CD4-positive, alpha-beta T cell treated with Interleukin-1 beta for 1 hour (primary cell): ENCODE measurements at regions not wholly inside any gene's neighbourhood (a gene's known extent, or its start where the extent isn't known, plus 50 kb on each side); places are given as distances from the start of the nearest gene placed in this dataset.

Source experiments
- DNase-seq, 2 donors: peaks; one replicate each; pipeline ENCODE4 v3.0.0-alpha.2; 2020 to 2022

DNA sequence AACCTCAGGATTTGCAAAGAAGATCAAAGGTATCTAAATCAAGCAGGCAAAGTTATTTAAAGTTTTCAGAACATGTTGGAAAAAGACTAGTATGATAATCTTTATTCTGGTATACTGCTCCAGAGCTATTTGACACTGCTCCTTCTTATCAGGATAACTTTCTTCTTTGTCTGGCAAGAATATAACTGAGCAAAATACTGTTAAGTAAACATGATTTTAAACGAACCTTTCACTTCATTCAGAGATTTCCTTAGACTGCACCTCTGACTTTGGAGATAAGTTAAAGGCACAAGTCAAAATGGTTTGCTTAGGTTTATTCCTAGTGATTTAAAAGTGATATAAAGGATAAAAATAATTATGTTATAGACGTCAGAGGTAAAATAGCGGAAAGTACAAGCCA lies 103.9 kb upstream of the CCDC190 start:
- no peak for DNase-seq

DNA sequence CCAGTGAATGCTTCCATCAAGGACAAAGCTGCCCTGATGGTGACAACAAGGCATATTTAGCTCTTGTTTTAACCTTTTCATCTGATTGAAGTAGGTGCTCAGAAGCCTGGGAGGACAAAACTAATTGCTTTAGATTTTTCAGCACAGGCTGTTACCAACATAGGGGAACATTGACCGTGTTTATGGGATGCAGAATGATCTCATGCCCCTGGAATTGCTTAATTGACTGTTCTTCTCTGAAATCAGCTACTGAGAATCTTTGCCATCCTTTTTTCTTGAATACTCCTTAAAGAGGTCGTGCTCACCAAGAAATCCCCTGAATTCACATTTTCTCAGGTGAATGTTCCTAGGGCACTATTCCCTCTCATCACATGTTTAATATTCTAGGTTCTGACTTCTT lies 95.9 kb upstream of the CCDC190 start:
- no peak for DNase-seq

DNA sequence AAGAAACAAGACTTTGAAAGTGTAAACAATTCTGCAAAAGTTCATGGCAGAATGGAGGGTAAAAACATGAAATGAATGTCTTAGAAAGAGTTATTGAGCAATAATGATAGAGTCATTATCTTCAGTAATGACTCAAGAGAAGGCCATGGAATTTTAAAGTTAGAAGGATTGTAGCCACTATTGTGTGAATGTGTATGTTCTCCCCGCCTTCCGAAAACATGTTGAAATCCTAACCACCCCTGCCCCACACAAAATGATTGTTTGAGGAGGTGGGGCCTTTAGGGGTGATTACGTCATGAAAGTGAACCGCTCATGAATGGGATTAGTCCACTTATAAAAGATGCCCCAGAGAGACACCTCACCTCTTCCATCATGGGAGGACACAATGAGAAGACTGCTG lies 93.8 kb upstream of the CCDC190 start:
- no peak for DNase-seq

DNA sequence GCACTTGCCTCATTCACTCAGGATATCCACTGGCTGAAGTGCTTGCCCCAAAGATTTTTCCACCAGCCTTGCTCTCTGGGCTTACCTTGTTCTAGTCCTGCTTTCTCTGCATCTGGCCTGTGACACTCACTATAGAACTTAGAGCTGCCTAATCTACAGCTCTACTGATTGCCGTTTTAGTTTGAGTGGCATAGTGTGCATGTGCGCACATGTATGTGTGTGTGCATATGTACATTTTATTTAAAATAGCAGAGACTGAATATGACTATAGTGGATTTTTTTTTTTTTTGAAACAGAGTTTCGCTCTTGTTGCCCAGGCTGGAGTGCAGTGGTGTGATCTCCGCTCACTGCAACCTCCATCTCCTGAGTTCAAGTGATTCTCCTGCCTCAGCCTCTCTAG lies 92.0 kb upstream of the CCDC190 start:
- no peak for DNase-seq

DNA sequence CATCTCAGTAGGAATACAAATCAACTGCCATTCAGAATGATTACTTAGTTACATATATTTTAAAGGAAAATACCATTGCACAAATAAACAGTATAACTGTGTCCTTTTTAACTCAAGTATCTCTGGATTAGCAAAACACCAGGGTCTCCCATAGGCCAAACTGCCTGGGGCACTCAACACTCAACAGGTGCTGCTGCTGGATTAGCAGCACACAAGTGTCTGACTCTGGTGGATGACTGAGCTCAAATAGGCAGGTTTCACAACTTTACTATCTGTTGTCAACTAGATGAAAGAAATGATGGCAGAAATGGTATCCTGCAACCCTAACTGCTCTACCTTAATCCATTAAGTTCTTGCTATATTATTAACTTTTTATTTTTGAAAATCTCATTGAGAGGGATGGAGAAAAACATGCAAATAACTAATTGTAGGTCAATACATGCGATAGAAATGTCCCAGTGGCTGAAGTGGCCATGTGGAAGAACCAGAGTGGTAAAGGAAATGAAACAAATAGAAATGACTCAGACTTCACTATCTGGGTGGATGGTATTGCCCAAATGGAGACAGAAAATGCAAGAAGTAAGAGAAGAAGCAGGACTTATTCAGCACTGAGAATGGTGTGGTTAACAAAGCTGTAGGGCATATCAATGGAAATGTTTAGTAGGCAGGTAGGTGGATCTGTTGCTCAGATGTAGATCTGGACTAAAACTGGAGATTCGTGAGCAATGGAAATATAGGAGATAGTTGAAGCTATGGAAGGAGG lies 90.8 kb upstream of the CCDC190 start:
- no peak for DNase-seq

DNA sequence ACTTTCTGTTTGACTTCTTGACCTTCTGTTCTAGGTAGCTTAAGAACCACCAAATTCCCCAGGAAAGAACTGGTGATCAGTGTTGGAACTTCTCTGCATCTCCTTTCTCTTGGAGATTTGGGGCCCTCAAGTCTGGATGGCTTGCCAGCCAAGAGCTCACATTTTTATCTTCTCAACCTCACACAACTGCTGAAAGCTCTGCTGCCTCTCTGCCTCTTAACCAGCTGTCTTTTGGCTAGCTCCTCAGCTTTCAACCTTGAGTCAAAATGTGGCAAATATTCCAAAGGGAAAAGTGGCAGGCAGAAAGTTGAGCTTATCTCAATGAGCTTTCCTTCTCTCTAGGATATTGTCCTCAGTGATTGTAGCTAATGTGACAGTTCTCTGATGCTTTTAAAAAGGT lies 89.2 kb upstream of the CCDC190 start:
- DNase-seq = no peak

DNA sequence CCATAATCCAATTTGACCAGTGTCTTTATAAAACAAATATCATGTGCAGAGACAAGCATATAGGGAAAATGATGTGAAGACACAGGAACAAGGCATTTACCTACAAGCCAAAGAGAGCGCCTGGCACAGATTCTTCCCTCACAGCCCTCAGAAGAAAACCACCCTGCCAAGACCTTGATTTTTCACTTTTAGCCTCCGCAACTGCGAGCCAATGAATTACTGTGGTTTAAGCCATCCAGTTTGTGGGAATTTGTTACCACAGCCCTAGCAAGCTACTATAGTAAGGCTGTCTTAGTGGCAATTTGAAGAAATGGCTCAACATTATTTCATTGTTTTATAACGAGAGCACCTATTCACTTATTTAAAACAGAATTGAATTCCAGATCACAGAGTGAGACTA lies 85.7 kb upstream of the CCDC190 start:
- no peak for DNase-seq

DNA sequence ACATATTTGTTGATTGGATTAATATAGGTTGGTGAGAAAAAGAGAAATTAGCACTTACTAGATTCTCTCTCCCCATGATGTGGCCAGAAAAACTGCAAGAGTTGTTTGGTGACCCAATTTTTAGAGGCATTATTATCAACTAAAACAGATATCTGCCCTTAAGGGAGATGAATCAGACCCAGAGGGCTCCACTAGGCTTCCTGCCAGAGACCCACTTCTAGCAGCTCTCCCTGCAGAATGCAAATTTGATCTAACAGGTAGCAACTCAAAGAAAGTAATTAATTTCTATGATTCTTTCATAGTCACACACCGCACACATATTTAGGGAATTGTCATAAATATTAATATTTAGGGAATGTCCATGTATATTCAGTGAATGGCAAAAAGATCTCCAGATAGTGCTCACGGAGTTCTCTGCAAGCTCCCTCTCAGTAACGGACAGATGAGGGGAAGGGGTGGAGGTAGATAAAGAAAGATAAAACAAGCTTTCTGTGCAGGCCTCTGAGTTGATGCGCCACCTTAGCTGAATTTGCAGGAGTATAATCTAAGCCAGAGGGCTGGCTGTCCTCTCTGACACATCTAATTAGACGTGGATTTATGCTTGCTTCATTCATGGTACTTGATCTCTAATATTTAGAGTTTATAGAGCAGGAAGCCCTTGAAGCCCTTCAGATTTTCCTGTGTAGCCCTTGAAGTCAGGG lies 84.1 kb upstream of the CCDC190 start:
- no peak for DNase-seq

DNA sequence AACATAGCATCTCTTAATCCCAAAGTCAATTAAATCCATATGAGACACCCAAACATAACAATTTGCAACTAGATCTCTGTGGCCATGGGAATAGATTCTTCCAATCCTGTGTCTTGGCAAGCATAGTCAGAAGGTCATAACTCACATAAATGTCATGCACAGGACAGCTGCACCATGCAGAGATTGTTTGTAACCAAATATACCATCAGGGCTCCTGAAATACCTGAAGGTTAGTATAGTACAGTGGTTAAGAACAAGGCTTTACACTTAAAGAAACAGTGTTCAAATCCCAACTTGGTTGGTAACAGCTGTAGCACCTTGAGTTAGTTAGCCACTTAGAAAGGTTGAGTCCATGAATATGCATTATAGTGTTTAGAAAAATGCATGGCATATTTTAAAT lies 82.6 kb upstream of the CCDC190 start:
- DNase-seq = no peak

DNA sequence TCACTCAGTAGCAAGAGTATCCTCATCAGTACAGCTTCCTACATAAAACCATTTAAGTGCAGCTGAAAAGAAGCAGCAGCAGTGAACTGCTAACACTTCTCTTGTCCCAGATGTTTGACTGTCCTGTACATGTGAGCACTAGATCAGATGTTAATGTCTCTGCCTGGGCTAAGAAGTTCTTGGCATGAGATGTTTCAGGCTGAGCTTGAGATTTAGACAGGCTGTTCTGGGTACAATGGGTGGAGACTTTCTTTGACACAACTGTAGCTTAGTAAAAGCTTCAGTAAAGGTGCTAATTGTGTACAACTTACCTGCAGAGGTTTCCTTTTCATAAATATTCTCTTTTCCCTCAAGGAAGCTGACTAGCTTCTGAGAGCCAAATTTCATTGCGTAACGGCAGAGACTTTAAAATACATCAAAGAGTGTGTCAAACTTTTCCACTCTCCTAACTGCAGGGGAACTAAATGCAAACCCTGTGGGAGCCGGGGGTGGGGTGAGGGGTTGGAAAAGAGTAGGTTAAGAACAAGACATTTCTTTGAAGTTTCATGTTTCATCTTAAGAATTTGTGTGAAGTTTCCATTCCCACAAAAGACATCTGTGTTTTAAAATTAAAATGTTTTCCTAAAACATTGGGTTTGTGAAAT lies 82.1 kb upstream of the CCDC190 start:
- no peak for DNase-seq

DNA sequence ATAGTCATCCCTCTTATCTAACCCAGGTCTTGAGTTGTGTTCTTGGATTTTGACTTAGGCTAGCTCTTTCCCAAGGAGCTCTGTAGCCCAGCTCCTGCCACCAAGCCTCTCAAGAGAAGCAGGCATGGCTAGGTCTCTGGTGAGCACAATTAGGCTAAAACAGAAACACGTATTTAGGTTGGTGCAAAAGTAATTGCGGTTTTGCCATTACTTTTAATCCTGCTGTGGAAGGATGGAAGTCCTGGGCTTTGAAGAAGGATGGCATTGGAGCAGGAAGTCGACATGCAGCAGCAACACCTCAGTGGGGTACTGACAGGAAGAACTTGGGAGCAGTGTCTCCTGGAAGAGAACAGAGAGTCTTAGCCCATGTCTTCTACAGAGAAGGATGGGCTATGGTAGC lies 80.0 kb upstream of the CCDC190 start:
- DNase-seq = no peak

DNA sequence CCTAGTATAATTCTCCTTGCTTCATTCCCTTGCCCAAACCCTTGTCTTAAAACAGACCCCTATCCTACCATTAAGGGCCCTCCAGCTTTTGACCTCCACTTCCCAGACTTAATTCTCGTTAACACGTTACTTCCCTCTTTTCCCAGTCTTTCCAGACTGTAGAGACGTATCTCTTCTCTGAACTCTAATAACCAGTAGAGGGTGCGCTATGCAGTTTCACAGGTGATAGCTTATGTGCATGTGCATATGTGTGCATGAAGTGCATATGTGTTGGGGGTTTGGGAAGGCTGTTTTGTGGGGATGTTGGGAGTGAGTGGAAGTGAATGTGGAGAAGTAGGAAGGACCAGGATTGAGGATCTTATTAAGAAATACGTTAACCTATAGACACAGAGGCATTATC lies 78.1 kb upstream of the CCDC190 start:
- no peak for DNase-seq

DNA sequence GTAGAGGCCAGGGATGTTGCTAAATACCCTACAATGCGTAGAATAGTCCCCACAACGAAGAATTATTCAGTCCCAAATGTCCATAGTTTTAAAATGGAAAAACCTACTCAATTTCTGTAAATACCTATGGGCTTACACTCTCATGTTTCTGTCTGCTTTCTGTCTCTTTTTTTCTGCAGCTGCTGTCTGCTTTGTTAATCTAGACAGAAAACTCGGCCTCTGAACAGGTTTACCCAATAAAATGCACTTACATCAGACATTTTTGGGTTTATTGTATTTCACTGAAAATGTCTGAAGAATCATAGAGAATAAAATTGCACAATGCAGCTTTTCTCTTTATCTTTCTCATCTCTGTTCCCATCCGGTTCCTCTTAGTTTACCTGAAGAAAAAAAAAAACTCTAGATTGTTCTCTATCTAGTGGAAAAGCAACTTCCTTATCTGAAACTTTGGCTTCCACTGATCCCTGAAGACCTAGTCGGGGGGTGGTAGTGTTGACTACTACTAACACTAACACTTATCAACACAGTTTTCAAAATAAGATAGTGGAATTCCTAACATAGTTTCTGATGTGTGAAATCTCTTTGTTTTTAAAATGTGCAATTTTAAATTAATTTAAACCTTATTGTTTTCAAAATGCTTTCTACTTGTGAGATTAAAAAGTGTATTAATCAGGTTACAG lies 76.9 kb upstream of the CCDC190 start:
- DNase-seq = no peak

DNA sequence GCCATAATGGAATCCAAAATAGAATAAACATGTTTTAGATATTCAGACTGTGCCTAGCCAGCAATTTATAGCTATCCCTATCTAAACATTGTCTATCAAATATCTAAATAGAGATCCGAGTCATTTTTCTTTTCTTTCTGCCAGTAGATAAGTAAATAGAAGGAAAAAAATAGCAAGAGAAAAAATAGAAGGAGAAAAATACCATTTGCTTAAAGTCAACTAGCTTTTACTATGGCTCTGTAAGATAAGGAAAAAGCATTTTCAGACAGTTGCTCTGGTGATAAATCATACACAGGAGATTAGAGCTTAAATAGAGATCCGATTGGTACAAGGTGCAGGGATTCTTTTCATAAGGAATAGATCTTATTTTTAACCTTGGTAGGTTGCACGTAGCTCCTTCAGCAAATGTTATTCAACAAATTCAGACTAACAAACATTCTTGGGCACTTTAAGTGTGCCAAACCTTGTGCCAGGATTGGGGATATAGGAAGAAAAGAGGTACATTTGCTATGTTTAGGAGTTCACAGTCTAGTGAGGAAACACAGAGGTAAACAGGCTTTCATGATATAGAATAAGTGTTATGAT lies 70.1 kb upstream of the CCDC190 start:
- DNase-seq = no peak

DNA sequence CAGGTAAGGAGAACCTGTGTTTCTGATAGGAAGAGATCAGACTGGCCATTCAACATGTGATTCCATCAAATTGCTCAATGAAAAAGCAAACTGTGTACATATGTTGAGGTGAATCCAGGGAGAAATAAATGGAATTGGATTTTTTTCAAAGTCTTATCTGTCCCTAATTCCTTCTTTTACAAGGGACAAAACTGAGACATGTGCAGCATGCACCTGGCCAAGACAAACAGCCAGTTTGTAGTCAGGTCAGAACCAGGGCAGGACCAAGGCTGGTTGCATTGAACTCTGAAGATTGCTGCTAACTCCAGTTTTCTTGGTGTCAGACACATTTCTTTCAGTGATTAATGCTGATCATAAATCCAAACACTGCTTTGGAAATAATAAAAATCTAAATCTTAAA lies 69.6 kb upstream of the CCDC190 start:
- DNase-seq = no peak

DNA sequence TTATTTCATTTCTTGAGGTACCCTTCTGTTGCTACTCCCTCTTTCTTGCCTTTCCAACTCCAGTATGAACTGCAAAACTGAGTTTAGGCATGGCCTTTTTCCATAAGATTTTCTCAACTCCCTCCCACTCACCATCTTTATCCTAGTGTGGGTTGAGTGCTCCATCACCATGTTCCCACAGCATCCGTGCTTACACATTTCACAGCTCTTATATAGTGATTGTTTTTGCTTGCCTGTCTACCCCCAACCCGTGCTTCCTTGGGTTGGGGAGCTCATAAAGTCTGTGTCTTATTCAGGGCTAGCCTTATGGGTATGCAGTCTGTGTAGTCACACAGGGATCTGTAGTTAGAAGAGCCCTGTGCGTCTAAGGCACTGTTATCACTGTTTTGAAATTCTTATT lies 68.2 kb upstream of the CCDC190 start:
- no peak for DNase-seq

DNA sequence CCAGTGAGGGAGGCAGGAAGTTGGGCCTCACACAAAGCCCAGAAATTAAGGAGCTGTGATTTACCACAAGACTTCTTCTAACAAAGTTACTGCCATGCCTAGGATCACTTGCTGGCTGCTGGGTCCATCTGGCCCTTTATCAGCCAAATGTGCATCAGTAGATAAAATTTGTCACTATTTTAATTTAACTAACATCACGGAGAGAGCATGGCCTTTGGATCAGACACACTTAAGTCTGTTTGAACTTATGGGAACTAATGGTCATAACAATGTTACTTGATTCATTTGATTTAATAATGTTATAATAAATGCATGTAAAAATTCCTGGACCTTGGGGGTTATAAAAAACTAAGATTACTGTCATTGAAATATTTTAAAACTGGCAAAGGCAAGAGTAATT lies 67.2 kb upstream of the CCDC190 start:
- DNase-seq = no peak

DNA sequence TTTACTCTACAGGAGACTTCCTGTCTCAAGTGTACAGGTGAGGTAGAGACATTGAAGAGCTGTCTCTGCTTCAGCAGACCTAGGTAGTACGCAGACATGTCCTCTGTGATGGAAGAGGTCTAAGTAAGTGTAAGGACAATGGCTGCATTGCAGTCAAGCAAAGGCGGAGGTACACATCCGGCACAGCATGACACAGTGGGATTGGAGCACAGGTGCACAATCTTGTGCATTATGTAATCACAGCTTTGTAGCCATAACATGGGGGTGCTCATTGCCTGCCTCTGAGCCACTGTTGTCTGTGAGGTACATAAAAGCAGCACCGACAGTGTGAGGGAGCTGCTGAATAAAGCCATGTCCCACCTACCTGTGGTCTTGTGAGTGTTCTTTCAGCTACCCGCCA lies 66.4 kb upstream of the CCDC190 start:
- no peak for DNase-seq

DNA sequence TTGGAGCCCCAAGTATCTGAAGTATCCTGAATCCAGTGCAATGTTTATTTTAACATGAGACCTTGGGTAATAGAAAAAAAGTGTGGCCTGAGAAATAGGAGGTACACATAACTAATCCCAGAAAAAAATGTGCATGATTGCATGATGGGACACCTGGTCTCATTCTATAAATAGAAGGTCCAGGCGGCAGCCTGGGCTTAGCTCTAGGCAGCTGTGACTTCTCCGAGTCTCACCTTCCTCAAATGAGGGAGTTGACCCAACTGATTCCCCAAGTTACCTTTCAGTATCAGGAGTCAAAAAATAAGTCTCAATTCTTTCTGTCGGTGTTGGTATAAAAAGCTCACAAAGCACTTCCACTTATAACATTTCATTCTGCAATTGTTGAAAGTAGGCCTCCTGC lies 65.9 kb upstream of the CCDC190 start:
- no peak for DNase-seq

DNA sequence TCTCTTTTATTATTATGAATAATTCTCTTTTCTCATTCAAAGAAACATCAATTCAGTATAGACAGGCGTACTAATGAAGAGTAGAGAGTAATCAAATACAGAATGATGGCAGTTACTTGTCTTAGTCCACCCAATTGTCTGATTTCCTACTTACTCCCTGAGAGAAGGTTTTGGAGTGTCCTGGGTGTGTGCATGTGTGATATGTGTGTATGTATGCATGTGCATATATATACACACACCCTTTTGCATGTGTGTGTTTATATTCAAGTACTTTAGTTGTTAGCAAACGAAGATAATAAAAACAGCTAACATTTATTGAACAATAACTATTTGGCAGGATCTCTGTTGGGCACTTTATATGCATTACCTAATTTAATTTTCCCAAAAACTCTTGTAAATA lies 63.2 kb upstream of the CCDC190 start:
- DNase-seq = no peak

DNA sequence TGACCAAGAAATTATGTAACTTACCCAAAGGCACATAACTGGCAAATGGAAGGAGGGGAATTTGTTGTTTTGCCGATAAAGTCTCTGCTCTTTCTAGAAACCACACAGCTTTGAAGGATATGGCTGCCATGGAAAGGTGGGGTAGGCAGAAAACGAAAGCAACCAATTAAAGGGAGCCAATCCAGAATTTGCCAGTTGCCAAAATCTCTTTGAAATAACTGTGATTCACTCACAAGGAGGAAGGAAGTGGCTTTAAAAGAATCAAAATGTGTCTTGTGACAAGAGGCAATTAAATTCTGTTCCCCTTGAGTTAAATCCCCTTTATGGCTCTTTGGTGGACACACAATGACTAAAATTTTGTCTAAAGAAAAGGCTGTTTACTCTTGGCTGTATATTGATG lies 61.2 kb upstream of the CCDC190 start:
- no peak for DNase-seq

DNA sequence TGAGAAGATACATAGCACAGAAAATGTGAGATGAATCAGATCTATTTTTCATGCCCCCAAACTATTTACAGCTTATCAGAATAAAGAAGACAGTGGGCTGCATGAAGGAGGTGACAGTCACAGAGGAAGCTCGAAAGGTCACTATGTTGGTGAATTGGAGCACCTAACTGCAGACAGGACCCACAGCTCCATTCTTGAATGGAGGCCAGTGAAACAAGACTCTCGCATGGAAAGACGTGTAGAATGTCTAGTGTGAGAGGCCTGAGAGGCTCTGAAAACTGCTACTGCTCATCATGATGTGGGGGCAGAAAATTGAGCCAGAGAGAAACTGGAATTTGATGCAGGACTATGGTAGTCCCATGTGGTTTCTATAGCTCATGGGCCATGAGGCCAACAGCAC lies 60.3 kb upstream of the CCDC190 start:
- DNase-seq = no peak

DNA sequence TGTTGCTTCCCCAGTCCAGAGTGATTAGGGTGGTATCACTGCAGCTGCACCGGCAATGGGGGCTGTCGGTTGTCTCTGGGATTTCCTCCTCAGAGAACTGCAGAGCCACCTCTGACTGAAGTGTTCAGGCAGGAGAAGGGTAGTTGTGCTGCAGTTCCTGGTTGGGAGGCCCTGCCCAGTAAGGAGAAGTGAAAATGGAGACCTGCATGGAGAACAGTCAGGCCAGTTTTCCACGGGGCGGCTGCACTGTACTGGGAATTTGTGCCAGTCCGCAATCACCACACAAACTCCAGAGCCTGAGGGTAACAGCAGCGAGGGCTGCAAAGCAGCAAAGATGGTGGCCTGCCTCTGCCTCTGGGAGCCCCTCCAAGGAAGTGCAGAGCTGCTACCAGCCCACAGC lies 58.1 kb upstream of the CCDC190 start:
- DNase-seq = peak in 1 of 2 donors; percentile 9
